Stimulated activated naive CD8-positive, alpha-beta T cell treated with anti-CD3 and anti-CD28 coated beads, Interleukin-15, Interleukin-2, amounts not matched to agents 100 ng/mL and 50 ng/mL, for 24 hours (primary cell): ENCODE measurements at regions not wholly inside any gene's neighbourhood (a gene's known extent, or its start where the extent isn't known, plus 50 kb on each side); places are given as distances from the start of the nearest gene placed in this dataset.

Experiments used
- H3K27ac Mint-ChIP-seq: one replicate; pipeline ENCODE4 v1.8.0; 2021; ENCODE audit warnings: mild to moderate bottlenecking, mixed read lengths
- H3K27me3 Mint-ChIP-seq: one replicate; pipeline ENCODE4 v1.8.0; 2021; ENCODE audit warnings: mixed read lengths
- H3K36me3 Mint-ChIP-seq: one replicate; pipeline ENCODE4 v1.8.0; 2021; ENCODE audit warnings: low read depth, mixed read lengths
- H3K4me1 Mint-ChIP-seq: one replicate; pipeline ENCODE4 v1.8.0; 2021; ENCODE audit warnings: low read depth, mixed read lengths
- H3K4me3 Mint-ChIP-seq: one replicate; pipeline ENCODE4 v1.8.0; 2021; ENCODE audit warnings: mild to moderate bottlenecking, mixed read lengths
- H3K9me3 Mint-ChIP-seq: one replicate; pipeline ENCODE4 v1.8.0; 2021; ENCODE audit warnings: mixed read lengths

DNA sequence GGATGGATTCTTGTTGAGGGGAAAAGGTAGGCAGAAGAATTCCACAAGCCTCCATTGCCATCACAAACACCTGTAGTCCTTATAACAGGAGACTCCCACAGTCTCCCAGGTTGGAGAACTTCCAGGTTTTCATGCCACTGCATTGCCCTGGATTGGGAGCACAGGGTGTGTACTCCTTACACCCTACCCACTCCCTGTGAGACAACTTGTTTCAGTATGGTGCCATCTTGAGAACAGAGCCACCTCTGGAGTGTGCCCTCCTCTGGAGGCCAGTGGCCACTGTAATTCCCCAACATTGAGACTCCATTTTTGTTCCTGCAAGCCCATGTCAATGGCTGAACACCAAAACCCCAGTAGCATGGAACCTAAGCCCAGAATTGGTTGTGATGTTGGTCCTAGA lies 123.5 kb upstream of the LAMA2 start:
- no peak overlapping the region for H3K4me3 Mint-ChIP-seq
- no peaks in the 10 kb centered on the region for H3K9me3 Mint-ChIP-seq
- H3K27ac Mint-ChIP-seq = no peak overlapping the region
- H3K4me1 Mint-ChIP-seq = no peaks in the 10 kb centered on the region
- H3K27me3 Mint-ChIP-seq = no peaks in the 10 kb centered on the region
- no peaks in the 10 kb centered on the region for H3K36me3 Mint-ChIP-seq

DNA sequence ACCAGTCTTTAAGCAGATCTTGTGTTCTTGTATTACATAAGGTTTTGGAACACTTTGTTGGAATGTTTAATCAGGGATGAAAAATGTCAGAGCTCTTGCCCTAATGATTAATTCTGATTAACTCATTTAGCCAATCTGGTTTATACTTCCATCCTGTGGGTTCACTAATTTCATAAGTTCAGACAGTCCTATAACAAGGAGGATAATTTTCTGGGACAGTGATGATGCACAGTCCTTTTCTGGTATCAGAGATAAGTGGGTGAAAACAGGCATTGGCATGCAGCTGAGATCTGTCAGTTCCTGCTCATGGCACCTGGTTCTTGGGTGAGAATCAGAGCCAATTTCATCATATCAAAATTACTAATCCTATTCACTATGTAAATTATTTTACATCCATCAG lies 125.0 kb upstream of the LAMA2 start:
- no peaks in the 10 kb centered on the region for H3K36me3 Mint-ChIP-seq
- H3K4me3 Mint-ChIP-seq = no peak overlapping the region
- no peak overlapping the region for H3K27ac Mint-ChIP-seq
- H3K9me3 Mint-ChIP-seq = no peaks in the 10 kb centered on the region
- no peaks in the 10 kb centered on the region for H3K4me1 Mint-ChIP-seq
- H3K27me3 Mint-ChIP-seq = no peaks in the 10 kb centered on the region

DNA sequence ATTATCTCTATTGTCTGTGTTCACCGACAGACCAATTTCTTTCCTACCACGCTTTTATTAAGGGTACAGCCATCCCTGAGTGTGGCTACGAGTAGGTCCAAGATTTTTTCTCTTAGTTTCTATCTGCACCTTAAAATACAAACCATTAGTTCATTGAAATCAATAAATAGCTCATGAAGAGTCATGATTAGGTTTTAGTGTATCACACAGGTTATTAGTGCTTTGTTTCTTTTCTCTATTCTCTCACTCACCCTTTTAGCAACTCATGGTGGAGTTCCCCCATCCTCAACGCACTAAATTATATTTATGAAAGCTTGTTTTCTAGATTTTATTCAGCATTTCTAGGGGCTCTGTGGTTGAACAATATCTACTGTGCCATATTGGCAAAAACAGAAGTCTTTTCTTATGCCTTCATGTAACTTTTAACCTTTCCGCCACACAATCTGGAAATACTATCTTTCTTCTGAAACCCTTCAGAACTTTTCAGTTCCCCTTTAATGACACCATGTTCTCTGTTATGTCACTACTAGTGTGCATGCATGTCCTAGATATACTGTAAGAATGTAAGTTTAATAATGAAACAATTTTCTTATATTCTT lies 128.2 kb upstream of the LAMA2 start:
- H3K4me1 Mint-ChIP-seq = no peaks in the 10 kb centered on the region
- peaks cover 4% of the 10 kb centered on the region for H3K27me3 Mint-ChIP-seq
- H3K36me3 Mint-ChIP-seq = no peaks in the 10 kb centered on the region
- H3K9me3 Mint-ChIP-seq = no peaks in the 10 kb centered on the region
- no peak overlapping the region for H3K27ac Mint-ChIP-seq
- H3K4me3 Mint-ChIP-seq = no peak overlapping the region

DNA sequence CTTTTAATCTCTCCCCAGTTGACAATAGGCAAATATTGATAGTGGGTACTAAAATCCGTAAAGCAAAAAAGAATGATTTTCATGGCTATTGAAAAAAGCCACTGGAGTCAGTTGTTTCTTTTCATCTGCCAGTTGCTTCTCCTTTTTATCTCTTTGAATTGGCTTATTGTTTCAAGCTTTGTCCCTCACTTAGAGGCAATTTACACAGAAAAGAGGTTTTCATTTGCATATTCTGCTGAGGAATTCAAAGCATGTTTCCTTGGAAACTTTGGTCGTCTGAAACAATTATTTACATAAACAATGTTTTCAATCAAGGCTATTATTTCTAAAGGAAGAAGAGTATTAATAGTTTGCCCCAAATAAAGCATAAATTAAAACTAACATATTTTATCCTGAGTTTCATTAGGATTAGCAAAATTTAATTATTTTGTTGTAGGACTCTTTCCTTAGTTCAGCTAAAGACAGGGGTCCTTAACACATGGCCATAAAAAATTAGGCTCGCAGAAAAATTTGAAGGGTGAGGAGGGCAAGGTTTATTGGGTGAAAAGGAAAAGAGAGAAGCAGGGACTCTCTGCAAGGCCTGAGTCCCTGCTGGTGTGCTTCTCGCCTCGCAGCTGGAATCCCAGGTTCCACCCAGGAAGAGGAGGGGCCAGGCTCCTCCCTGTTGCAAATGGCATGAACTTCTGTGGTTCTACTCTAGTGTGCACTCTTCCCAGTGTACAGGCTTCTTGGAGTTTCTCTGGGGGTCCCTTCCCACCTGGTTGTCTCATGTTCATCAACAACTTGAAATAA lies 138.8 kb upstream of the LAMA2 start:
- Mint-ChIP-seq H3K4me3 (no peak overlapping the region), H3K36me3 (no peaks in the 10 kb centered on the region), H3K27ac (no peak overlapping the region)

DNA sequence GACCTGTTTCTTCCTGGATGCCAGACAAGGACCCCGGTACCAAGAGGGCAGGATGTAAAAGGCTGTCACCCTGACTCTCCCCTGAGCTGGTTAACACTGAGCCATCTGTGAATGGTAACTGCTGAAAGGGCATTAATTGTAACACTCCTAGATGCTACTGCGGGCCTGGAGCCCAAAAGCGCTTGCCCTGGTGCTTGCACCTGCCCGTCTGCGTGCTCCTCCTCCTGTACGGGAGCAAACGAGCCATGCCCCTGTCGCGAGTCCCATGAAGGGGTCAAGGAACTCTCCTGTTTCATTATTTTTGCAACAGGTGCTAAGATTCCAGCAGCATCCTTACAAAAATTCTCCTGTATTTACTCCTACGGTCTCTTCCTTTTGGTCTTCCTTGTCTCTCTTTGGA lies 140.0 kb upstream of the LAMA2 start:
- no peak overlapping the region for H3K4me3 Mint-ChIP-seq
- no peaks in the 10 kb centered on the region for H3K9me3 Mint-ChIP-seq
- H3K36me3 Mint-ChIP-seq = no peaks in the 10 kb centered on the region
- peaks cover 6% of the 10 kb centered on the region for H3K4me1 Mint-ChIP-seq
- H3K27ac Mint-ChIP-seq = no peak overlapping the region
- H3K27me3 Mint-ChIP-seq = peaks cover 6% of the 10 kb centered on the region

More for the DNA sequence above, 138.8 kb upstream of the LAMA2 start:
- H3K9me3 Mint-ChIP-seq = no peaks in the 10 kb centered on the region
- peaks cover 15% of the 10 kb centered on the region for H3K27me3 Mint-ChIP-seq
- H3K4me1 Mint-ChIP-seq = no peaks in the 10 kb centered on the region

DNA sequence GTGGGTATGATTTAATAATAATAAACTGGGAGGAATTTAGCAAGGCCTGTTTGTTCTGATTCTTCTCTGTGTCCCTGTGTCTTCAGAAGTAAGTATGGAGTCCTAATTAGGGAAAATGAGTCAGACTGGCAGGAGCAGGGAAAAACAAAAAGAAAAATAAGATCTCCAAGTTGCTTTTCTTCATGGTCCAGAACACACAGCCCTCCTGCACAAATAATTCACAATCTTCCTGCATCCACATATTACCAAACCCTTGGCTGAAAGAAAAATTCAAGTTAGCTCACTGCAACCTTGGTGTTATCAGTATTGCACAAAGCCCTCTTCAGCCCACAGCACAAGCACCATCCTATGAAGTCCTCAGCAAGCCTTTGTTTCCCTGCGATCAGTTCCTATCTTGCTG lies 142.0 kb upstream of the LAMA2 start:
- H3K4me3 Mint-ChIP-seq = no peak overlapping the region
- no peaks in the 10 kb centered on the region for H3K36me3 Mint-ChIP-seq
- H3K4me1 Mint-ChIP-seq = peaks cover 6% of the 10 kb centered on the region
- no peak overlapping the region for H3K27ac Mint-ChIP-seq
- no peaks in the 10 kb centered on the region for H3K9me3 Mint-ChIP-seq
- H3K27me3 Mint-ChIP-seq = peaks cover 6% of the 10 kb centered on the region

DNA sequence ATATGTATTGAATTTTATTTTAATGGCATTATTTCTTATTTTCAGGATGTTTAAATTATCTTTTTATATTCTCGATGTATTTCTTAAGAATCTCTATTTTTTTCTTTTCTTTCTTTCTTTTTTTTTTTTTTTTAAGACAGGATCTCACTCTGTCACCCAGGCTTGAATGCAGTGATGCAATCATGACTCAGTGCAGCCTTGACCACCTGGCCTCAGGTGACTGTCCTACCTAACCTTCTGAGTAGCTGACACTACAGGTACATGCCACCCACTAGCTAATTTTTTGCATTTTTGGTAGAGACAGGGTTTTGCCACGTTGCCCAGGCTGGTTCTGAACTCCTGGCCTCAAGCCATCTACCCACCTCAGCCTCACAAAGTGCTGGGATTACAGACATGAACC lies 143.8 kb upstream of the LAMA2 start:
- Mint-ChIP-seq H3K4me1 (peaks cover 6% of the 10 kb centered on the region), H3K36me3 (no peaks in the 10 kb centered on the region), H3K27ac (no peak overlapping the region), H3K9me3 (no peaks in the 10 kb centered on the region), H3K4me3 (no peak overlapping the region), H3K27me3 (peaks cover 6% of the 10 kb centered on the region)

DNA sequence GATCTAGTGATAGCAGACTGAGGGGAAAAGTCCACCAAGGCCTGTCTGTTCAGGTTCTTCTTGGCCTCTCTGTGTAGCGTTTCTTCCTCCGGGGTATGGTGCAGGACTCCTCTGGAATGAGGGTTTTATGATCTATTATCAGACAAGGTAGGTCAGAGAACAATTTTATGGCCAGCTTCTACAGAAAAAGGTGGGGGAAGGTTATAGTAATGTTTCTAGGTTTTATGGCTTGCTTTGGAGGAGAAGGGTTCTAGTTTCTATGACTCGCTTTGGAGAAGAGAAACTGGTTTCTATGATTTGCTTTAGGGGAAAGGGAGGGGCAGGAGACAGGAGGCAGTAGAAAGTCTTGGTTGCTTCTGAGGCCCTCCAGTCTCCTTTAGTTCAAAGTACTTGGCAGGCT lies 144.8 kb upstream of the LAMA2 start:
- no peak overlapping the region for H3K4me3 Mint-ChIP-seq
- H3K27ac Mint-ChIP-seq = no peak overlapping the region

DNA sequence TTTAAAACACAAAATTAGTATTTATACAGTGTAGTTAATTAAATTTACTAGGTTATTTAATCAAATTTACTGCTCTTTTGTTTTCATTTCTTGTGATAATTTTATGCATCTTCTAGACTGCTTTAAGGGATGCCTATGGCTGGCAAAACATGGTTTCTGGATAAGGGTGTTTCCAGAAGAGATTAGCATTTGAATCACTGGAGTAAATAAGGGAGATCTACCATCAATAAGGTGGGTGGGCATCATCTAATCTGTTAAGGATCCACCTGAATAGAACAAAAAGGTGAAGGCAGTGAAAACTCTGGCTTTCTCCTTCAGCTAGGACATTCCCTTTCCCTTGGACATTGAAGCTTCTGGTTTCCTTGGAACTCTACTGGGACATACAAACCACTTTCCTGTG lies 146.2 kb upstream of the LAMA2 start:
- H3K9me3 Mint-ChIP-seq = no peaks in the 10 kb centered on the region
- no peaks in the 10 kb centered on the region for H3K36me3 Mint-ChIP-seq
- H3K4me1 Mint-ChIP-seq = peaks cover 6% of the 10 kb centered on the region
- H3K27ac Mint-ChIP-seq = no peak overlapping the region
- H3K4me3 Mint-ChIP-seq = no peak overlapping the region
- peaks cover 6% of the 10 kb centered on the region for H3K27me3 Mint-ChIP-seq

More for the DNA sequence above, 144.8 kb upstream of the LAMA2 start:
- Mint-ChIP-seq H3K4me1 (peaks cover 6% of the 10 kb centered on the region), H3K9me3 (no peaks in the 10 kb centered on the region), H3K36me3 (no peaks in the 10 kb centered on the region), H3K27me3 (peaks cover 6% of the 10 kb centered on the region)

DNA sequence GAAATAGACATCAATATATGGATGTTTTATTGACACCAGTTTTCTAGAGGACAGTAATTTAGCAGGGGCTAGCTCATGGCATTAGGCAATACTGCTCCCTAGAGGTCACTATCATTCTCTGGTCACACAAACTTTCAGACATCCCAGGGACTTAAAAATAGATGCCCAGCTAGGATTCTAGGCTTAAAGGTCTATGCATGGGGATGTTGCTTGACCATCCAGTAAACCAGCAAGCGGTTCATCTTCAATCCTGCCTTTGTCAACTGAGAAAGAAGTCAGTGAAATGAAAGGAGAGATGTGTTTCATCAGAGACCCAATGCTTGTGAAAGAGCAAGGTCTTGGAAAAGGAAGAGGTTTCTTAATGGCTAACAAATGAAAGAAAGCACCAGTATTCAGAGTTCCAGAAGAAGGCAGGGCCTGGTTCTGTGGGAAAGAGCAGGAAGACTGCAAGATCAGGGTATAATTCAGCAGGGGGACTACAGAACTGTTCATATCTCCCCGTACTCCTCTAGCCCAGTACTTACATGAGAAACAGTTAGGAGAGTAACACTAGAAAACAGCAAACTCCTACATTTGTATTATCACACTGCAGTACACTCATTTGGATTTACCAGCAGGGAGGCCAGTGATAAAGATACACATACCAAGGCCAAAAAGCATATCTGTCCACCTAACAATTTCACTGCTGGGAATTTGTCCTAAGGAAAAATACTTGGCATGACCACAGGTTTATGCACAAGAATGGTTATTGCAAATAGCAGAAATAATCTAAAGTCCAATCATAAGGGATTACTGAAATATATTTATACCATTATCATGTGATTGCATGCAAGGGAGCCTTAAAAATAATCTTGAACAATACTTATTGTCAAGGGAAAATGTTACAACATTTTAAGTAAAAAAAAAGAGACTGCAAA lies 151.4 kb upstream of the LAMA2 start:
- Mint-ChIP-seq H3K27me3 (peaks cover 24% of the 10 kb centered on the region), H3K4me3 (no peak overlapping the region), H3K4me1 (no peaks in the 10 kb centered on the region), H3K36me3 (no peaks in the 10 kb centered on the region), H3K27ac (no peak overlapping the region), H3K9me3 (no peaks in the 10 kb centered on the region)

DNA sequence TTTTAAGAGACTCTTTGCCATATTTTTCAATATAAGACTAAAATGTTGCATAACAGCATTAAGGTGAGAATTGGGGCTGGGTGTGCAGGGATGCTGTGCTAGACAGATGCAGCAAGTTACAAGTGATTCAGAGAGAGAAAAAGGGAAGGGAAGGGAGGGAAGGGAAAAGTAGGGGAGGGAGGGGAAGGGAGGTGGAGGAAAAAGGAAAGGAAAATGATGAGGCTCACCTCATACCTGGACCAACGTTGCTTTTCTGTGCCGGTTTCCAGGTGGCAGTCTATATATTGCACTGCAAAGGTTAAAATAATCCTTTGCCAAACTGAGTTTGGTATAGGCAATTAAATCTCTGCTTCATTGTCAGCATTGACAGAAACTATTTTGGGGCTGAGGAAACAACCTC lies 155.4 kb upstream of the LAMA2 start:
- Mint-ChIP-seq H3K27me3 (peaks cover 30% of the 10 kb centered on the region), H3K4me1 (no peaks in the 10 kb centered on the region), H3K9me3 (no peaks in the 10 kb centered on the region), H3K4me3 (no peak overlapping the region), H3K27ac (no peak overlapping the region), H3K36me3 (no peaks in the 10 kb centered on the region)

DNA sequence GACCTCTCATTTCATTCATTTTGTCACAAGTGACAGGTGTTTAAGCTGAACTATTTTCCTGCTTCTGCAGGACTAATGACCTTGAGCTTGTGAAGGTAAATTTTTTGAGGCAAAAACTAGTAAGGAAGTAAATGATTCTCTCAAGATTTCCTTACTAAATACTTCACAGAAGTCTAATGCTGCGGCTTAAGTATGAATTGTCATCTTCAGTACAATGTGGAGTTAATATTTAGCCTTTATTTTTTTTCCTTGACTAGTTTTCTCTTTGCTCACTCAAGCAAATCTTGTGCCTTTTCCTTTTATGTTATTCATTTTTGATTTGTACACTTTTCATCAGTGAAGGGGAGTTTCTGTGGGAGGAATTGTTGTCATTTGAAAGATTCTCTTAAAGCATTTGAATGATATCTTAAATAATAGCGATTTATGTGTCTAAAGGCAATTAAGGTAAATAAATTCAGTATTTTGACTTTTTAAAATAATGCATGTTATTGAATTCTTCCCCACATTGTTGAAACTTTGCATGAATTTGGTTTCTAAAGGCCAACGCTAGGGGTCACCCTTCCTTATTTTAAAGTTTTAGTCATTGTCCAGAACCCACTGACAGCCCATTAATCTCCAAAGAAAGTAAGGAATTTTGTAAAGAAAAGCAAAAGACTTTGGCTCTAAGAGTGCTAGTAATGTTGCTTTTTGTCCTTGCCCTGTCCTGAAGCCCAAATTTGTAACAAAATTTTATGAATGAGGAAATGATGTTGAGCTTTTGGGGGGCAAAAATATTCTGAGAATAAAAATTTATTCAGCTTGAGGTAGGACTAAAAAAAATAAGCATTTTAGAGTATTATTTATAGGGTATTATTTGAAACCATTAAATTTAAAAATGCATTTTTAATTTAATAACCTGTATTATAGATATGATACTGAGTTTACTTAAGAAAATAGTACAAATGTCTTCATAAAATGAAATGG lies 157.4 kb upstream of the LAMA2 start:
- peaks cover 30% of the 10 kb centered on the region for H3K27me3 Mint-ChIP-seq
- no peak overlapping the region for H3K27ac Mint-ChIP-seq
- no peaks in the 10 kb centered on the region for H3K4me1 Mint-ChIP-seq
- H3K4me3 Mint-ChIP-seq = no peak overlapping the region
- no peaks in the 10 kb centered on the region for H3K9me3 Mint-ChIP-seq
- no peaks in the 10 kb centered on the region for H3K36me3 Mint-ChIP-seq

DNA sequence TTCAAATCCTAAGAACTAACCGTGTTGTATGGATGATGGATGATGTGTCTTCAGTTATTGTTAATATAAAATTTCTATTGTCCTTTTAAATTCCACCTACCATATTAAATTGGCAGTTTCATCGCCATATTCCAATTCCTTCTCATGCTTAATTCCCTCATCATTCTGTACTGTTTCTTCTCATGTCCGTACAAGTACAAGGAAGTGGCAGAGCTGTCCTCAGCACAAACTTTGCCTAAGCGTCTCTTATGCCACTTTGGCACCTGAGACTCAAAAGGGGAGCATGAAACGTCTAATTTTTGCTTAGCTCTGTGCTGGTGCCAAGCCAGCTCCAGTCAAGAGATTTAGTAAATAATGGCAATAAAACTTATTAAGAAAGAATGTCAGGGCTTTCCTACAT lies 158.2 kb upstream of the LAMA2 start:
- H3K27ac Mint-ChIP-seq = no peak overlapping the region

DNA sequence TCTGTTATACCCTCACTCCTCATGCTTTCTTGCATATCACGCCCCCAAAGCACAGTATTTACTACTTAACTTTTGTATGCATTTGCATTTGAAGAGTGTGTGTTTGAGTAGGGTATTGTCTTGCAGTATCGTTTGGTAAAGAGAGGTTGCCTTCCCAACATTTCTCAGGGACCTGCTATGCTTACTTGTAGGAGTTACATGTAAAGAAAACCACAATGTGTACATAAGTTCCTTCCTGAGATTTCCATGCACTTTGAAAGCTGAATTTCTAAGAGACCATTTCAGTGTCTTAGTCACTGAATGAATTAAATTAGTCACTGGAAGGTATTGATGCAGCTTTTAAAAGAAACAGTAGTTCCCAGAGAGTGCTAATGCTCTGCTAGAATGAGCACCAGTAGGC lies 159.3 kb upstream of the LAMA2 start:
- H3K36me3 Mint-ChIP-seq = no peaks in the 10 kb centered on the region
- H3K27ac Mint-ChIP-seq = no peak overlapping the region
- H3K9me3 Mint-ChIP-seq = no peaks in the 10 kb centered on the region
- peaks cover 19% of the 10 kb centered on the region for H3K27me3 Mint-ChIP-seq
- H3K4me1 Mint-ChIP-seq = no peaks in the 10 kb centered on the region
- H3K4me3 Mint-ChIP-seq = no peak overlapping the region

More for the DNA sequence above, 158.2 kb upstream of the LAMA2 start:
- H3K4me1 Mint-ChIP-seq = no peaks in the 10 kb centered on the region
- H3K4me3 Mint-ChIP-seq = no peak overlapping the region
- no peaks in the 10 kb centered on the region for H3K9me3 Mint-ChIP-seq
- no peaks in the 10 kb centered on the region for H3K36me3 Mint-ChIP-seq
- peaks cover 27% of the 10 kb centered on the region for H3K27me3 Mint-ChIP-seq
